ENCODE measurements at regions not wholly inside any gene's neighbourhood (a gene's known extent, or its start where the extent isn't known, plus 50 kb on each side); places are given as distances from the start of the nearest gene placed in this dataset.
"Not testable (repeated sequence)": the region's sequence is repeated elsewhere in the genome, so short reads cannot be mapped to it uniquely, and the experiment has no call there.

DNA sequence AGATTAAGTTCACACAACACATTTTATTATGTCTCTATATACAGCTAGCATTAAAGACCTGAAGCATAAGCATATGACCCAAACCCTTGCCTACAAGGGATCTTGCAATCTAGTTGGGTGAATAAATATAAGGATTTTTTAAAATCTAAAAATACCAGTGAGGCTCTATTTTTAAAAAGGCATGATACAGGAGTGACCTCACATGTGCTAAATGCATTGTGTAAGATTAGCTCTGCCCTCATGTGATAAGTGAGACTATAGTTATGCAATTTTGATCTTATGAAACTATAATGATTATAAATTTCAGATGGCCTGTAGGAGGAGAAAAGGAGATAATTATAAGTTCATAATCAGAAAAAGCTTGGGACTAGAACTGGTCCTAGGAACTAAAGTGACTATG is 451.0 kb upstream of the MAN1A1 start:
- no peak for DNase-seq (ENCODE audit: low spot score)

DNA sequence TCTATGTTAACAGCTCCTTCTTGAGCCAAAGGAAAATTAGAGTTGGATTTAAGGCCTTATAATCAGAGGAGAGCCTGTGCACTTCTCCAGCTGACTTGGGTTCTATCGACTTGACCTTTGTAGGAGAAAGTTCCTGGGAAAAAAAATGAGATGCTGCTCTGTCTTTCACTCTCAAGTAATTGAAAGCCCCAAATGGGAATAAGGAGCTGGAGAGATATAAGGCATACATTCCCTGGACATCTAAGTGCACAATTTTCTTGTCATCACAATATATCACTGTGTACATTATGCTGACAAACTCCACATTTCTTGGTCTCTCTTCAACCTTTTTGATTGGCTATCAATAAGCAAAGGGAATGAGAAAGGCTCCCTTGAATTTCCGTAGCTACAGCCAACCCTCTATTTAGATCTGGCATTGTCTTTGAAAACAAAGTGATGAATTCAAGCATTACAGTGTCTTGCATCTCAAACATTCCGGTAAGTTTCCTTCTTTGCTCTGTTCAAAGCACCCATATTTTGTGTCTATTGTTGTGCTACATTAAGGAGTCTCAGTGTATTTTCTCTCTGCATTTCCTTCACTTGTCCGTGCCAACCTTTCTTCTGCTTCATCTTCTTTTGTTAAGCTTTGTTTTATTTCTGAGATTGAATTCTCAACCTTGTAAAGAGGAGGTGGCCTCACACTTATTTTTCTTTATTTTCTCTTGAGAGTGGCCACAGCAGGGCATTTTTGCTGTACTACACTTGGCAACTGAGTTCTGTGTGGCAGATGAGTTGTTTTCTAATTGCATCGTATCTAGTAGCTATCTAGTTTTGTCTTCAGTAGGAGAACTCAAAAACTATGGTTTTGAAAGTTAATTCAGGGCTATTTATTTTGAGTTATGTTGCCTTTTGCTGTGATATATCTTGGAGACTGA is 450.3 kb upstream of the MAN1A1 start:
- no peak for DNase-seq (ENCODE audit: low spot score)

DNA sequence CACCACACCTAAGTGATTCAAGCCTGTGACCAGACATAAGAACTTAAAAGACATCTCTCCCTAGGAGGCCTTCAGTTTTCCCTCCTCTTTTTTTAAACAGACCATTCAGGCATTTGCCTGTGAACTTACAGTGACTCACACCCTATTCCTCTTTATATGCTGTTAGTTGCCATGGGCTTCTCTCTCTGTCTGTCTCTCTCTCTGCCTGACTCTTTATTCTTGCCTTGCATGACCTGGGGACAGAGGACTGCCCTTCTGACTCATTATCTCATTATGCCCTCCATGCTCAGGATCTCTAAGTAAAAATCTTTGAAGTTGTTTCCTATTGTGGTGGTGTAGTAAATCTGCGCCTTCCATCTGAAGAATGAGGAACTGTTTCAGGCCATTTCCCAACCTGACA is 442.2 kb upstream of the MAN1A1 start:
- peak; percentile 53 for DNase-seq (ENCODE audit: low spot score)

DNA sequence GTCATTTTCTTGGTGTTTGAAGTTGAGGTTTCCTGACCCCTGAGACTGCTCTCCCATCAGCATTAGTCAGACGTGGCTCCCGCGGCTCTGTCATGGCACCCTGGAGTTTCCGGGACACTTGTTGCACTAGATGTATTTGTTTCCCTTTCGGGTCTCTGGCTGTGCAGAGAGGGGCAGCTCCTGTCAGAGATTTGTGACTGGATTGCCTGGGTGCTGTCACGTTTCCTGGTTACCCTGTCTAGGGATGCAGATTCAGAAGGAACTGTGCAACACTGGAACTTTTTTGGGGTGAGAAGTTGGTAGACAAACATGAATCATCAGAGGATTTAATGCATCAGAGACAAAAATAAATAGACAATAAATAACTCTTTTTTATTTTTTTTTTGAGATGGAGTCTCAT is 431.8 kb upstream of the MAN1A1 start:
- no peak for DNase-seq (ENCODE audit: low spot score)

DNA sequence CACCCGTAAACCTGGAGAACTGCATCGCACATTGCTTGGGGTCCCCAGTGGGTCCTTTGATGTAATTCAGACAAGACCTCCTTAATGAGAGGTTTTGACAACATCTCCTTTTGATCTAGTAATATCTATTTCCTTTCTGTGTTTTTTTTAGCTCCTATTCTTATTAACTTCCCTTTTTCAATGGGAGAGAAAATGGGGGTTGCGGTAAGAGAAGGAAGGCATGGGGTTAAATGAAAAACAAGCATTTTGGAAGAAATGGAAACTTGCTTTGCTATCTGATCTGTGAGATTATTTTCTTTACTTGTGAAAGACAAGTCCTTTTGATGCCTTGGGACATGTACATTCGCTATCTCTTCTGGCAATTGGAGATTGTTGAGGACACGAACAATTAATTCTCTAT is 418.6 kb upstream of the MAN1A1 start:
- no peak for DNase-seq (ENCODE audit: low spot score)

DNA sequence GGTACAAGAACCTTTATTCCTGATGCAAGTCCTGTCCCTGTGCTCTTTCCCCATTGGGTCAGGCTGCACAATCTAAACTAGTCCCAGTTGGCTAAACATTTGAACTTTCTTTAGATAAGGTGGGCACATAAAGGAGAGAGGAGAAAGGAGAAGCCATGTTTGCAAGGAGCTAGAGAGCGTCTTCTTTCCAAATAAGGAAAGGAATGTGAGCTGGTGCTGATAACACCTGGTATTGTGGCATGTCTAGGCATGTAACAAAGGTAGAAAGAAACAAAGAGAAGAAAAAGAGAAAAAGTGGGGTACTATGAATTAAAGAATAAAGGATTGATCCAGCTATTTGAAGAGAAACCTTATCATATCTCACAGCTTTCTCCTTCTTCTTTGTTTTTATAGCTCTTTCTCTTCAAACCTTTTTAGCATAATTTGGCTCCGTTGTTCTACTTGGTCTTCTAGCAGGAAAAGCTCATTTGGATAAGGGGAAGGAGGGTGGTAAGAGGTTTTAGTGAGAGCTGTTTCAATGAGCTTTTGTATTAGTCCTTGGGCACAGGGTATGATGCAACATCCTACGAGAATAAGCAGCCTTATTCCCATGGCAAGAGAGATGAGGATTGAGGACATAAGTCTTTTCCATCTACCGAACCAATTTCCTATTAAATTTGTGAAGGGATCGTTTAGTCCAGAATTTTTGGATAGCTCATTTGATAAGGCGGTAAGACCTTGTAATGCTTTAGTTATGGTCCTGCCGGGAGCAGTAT is 415.5 kb upstream of the MAN1A1 start:
- no peak for DNase-seq (ENCODE audit: low spot score)

DNA sequence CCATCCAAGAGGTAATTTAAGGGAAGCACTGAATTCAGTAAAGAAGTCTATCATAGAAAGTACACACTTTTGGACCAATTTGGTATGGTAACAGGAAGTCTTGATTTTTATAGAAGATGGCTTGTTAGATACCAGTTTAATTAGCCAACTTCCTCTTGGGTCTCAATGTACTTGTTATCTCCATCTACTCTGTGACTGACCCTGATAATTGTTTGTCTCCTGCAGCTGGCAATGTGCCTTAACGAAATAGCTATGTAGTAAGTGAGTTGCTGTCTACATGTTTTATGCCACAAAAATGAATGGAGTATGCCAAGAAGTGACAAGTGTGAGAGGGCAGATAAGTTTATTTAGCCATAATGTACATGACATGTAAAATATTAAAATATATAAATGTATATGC is 410.5 kb upstream of the MAN1A1 start:
- no peak for DNase-seq (ENCODE audit: low spot score)

DNA sequence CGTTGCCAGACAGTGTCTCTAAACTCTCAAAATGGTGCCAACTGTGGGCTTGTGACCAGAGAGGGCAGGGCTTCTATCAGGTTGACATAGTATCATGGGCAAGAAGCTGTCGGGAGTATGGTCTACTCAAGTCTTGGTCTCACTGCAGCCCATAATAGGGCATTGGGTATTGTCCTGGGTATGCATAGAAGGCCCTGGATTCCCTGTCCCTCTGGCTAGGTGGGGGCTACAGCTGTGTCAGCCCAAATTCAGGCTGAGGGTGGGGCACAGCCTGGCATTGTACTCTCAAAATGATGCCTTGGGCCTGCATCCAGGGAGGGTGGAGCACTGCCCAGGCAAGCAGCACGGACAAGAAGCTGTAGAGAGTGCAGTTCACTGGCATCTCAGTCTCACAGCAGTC is 408.8 kb upstream of the MAN1A1 start:
- no peak for DNase-seq (ENCODE audit: low spot score)

DNA sequence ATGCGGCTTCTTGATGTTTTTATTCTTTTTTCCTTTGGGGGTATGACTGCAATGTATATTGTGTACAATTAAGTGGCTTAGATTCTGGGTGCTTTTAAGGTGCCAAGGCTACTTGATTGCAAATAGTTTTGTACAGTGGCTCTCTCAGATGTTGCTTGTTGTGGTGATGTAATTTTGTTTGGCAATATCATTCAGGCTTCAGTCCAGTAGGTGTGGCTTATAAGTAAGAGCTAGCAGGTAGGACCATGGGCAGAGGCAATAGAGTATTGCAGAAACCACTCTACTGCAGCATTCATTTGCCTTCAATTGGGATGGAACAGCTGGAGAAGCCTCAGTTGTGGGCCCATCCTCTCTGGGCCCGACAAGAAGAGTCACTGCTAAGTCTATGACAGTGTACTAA is 407.9 kb upstream of the MAN1A1 start:
- no peak for DNase-seq (ENCODE audit: low spot score)

DNA sequence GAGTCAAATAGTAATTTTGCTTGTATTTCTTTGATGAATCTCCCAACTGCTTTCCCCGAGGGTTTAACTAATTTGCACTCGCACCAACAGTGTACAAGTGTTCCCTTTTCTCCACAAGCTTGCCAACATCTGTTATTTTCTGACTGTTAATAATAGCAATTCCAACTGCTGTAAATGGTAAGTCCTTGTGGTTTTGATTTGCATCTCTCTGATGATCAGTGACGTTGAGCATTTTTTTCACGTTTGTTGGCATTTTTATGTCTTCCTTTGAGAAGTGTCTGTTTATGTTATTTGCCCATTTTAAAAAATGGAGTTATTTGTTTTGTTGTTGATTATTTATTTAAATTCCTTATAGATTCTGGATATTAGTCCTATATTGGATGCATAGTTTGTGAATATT is 399.8 kb upstream of the MAN1A1 start:
- no peak for DNase-seq (ENCODE audit: low spot score)

DNA sequence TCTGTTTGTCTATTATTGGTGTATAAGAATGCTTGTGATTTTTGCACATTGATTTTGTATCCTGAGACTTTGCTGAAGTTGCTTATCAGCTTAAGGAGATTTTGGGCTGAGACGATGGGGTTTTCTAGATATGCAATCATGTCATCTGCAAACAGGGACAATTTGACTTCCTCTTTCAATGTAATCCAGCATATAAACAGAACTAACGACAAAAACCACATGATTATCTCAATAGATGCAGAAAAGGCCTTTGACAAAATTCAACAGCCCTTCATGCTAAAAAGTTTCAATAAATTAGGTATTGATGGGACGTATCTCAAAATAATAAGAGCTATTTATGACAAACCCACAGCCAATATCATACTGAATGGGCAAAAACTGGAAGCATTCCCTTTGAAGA is 399.0 kb upstream of the MAN1A1 start:
- DNase-seq (ENCODE audit: low spot score) = not testable (repeated sequence)

DNA sequence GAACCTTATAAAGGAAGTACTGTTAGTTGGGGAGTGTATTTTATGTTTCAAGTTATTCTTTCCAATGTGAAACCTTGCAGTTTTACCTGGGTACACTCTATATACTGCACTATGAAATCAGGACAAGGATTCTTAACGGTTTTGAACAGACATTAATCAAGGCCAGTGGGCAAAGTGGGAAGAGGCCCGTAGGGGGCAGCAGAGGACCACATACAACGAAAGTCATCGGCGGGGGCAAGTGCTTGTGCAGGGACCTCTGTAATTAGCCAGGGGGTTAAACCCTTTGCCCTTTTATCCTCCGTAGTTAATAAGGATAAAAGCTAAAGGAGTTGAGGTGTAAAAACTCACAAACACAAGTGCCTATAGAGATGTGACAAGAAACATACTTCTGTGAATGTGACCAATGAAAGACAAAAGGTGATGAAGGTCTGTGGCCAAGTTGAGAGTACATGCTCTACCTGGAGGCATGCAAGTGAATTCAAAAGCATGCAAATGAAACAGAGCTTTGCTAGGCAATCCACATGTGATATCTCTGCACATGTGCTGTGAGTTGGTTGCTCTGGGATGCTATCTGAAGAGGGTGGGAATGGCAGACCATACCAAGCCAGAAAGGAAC is 392.7 kb upstream of the MAN1A1 start:
- DNase-seq (ENCODE audit: low spot score) = peak; percentile 40

DNA sequence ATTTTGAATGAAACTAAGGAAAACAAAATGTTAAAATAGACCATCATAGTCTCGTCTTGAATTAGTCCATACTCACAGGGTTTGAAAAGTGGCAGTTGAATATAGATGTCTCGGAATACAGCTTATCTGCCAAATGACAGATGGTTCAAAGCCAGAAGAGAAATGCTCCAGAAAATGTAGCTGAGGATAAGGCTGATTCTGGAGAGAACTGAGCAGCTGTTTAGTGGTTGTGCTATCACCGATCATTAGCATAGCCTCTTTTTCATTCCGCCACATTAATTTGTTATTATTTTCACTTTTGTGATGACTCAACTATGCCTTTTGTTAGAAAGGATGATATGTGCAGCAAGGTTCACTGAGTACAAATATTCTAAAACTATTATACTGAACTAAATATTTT is 390.2 kb upstream of the MAN1A1 start:
- DNase-seq (ENCODE audit: low spot score) = no peak

DNA sequence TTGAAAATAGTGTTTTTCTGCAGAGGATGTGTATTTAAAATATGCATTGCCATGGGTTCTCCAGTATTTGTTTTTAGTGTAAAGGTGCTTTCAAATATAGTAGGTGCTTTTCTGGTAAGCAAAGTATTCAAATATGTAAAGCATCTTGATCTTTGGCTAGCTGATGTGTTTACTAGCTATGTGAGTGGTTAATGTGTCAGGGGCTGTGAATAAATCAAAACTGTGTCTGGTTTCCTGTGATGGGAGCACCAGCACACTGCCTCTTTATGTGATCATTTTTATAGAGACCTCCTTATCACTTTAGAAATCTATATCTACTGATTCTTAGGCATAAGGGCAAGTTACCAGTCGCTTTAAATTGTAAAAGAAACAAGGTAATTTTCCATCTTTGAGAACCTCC is 388.9 kb upstream of the MAN1A1 start:
- no peak for DNase-seq (ENCODE audit: low spot score)

DNA sequence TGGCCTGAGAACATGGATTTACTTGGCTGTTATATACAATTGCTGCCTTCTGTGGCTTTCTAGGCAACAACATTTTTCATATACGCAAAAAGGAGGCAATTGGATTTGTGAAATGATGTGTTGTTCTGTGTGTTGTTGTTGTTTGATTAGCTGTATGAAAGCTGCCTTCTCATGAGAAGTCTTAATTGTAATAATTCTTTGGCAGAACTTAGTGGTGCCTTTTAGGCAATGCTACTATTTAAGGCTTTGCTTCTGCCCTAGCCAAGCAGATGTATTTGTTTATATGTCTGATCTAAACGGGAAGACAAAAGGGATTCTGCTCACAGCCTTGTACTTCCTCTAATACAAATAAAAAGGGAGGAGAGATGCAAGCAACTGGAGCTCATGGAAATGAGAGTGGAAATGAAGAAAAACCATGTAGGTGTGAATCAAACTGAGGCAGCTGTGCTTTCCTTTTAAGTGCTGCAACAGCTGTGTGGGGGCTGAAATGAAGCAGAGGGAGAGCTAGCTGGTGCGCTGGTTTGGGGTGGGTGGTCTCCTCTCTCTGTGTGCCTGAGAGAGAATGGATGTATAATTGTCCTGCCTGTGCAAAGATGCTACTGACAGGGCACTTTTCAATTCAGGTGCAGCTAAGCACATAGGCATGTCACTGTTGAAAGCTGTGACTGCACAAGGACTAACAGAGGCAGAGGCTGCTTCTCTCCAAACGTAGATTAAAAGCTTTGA is 386.9 kb upstream of the MAN1A1 start:
- no peak for DNase-seq (ENCODE audit: low spot score)

DNA sequence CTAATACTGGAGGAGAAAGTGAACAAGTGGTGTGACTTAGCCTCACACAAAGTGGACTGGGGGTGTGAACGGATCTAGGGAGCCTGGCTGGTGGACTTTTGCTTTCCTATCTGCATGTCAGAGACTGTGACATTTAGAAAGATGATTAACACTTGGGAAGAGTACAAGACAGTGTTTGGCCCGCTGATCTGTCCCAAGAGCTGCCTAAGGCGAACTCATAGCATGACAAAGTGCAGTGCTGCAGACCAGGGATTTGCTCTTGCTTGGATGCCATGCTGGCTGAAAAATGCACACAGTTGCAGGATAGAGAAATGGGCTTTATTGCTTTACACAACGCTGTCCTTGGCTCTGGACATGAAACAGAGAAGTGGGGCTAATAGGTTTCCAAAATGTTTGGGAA is 386.0 kb upstream of the MAN1A1 start:
- DNase-seq (ENCODE audit: low spot score) = no peak

DNA sequence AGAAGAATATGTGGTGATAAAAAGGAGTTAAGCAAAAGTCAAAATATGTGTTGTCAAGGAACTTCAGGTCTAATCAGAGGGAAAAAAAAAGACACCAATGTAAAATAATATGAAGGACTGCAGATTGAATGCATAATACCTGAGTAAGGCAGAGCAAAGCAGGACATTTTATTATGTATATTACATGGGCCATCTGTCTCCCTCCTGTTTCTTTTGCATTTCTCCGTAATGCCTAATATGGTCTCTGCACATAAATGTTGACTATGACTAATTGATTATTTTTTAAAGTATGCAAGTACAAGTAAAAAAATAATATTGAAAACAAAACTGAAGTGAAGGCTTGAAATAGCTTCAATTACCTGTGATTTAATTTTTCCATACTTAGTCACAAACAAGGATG is 384.7 kb upstream of the MAN1A1 start:
- no peak for DNase-seq (ENCODE audit: low spot score)

DNA sequence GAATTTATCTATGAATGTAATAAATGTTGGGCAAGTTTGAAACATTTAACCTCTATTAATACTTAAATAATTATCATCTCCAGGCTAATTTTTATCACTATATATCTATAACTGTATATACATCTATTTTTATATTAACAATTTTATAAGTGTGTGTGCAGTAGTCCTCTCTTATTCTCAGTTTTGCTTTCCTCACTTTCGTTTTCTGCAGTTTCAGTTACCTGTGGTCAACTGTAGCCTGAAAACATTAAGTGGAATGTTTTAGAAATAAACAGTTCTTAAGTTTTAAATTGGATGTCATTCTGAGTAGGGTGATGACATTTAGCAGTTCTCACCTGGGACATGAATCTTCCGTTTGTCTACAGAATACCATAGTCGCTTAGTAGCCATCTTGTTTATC is 379.4 kb upstream of the MAN1A1 start:
- DNase-seq (ENCODE audit: low spot score) = no peak

DNA sequence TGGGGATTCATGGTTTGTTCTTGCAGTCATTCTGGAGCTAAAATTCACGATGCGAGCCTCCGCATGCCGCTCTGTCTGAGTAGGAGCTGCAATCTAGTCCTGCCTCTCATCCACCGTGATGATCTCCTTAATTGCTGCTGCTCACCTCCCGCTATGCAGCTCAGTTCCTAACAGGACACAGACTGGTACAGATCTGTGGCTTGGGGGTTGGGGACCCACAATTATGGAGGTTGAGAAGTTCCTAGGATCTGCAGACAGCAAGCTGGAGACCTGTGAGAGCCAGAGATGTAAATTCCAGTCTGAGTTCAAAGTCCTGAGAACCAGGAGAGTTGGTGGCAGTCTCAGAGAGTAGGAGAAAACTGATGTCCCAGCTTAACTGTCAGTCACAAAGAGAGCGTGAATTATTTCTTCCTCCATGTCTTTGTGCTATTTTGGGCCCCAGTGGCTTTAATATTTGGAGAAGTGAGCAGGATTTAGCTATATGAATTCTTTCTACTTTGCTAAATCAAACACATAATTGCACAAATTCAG is 378.7 kb upstream of the MAN1A1 start:
- DNase-seq (ENCODE audit: low spot score) = no peak

DNA sequence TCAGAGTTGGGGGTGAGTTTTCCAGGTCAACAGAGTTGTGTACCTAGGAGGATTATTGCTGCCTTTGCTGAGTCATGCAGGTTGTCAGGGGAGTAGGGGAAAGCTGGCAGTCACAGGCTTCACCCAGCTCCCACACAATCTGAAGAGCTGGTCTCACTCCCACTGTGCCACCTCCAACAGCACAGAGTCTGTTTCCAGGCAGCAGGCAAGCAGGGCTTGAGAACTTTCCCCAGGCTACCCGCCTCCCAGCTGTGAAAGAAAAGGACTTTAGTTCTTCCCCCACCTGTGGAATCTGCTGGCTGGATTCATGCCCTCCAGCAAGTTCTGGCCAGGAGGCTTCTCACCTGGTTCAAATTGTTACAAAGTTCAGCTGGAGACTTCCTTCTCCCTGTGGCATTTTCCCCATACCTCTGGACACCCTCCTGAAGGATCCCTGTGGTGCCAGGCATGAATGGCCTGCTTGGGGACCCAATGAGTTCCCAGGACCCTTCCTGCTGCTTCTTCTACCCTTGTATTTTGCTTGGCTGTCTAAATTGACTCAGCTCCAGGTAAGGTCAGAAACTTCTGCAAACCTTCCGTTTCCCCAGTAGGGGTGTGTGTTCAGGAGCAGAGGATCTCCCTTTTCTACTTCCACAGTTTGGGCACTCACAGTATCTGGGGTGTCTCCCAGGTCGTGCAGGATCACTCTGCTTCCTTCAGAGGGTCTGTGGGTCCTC is 378.1 kb upstream of the MAN1A1 start:
- DNase-seq (ENCODE audit: low spot score) = no peak

DNA sequence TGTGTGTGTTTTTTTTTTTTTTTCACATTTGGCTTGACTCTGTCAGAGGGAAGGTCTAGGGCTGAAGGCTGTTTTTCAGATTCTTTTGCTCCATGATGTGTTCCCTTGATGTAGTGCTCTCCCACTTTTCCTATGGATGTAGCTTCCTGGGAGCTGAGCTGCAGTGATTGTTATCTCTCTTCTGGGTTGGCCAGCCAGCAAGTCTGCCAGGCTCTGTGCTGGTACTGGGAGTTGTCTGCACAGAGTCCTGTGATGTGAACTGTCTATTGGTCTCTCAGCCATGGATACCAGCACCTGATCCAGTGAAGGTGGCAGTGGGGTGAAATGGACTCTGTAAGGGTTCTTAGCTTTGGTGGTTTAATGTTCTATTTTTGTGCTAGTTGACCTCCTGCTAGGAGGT is 377.4 kb upstream of the MAN1A1 start:
- not testable (repeated sequence) for DNase-seq (ENCODE audit: low spot score)

Data from SW480 (cell line).